HepG2 (cell line): ENCODE measurements at regions not wholly inside any gene's neighbourhood (a gene's known extent, or its start where the extent isn't known, plus 50 kb on each side); places are given as distances from the start of the nearest gene placed in this dataset.

Source experiments
- ATAC-seq: fragments of 200-7000 bp; cut with Tn5 transposase; 3 replicates; pipeline ENCODE4 v1.9.1; 2020; ENCODE audit warnings: mild to moderate bottlenecking, moderate library complexity
- BruUV-seq: library from RNA; stranded (reverse); fragments of 400-500 nt; replicated peaks from 2 replicates; lab custom pipeline; 2021; lab: Mats Ljungman, UMichigan
- CTCF ChIA-PET: fragments of 300-600 bp; formaldehyde crosslinking; extraction: SDS; loops from one replicate; lab custom pipeline; 2021; ENCODE audit warnings: low total read pairs, inconsistent platforms, low intra/inter-chr PET ratio; lab: Yijun Ruan, JAX
- POLR2A ChIA-PET: fragments of 350-600 bp; sonication (Branson Sonifier 250); formaldehyde crosslinking; loops from one replicate; lab custom pipeline; 2020; ENCODE audit warnings: antibody characterized with exemption, inconsistent platforms; lab: Yijun Ruan, JAX
- DNase-seq: peaks from one replicate; pipeline ENCODE4 v3.0.0-alpha.2; 2015; ENCODE audit warnings: low spot score
- FAIRE-seq: peaks from 3 replicates; lab custom pipeline; 2011; peaks lifted over from hg19 to GRCh38; lab: Jason Lieb, UNC
- H2AFZ ChIP-seq: one replicate; pipeline ENCODE4 v1.6.1; 2011; ENCODE audit warnings: low read length, inconsistent platforms
- H3K27ac ChIP-seq: fragments of 300-600 bp; 3 replicates; pipeline ENCODE4 v1.8.0; 2011; ENCODE audit warnings: mixed run types, mild to moderate bottlenecking, mixed read lengths, low read length, inconsistent platforms; ENCODE audit not compliant: insufficient read depth; ENCODE audit errors: extremely low read length
- H3K27me3 ChIP-seq, 2 experiments: fragments of 200-600 bp in 1 of 2; 2 replicates in 1 of 2; 3 replicates in 1 of 2; pipeline versions ENCODE4 v1.6.0 to v1.8.0; 2011; ENCODE audit warnings: low read length in 2 of 2, mild to moderate bottlenecking in 2 of 2, moderate library complexity in 2 of 2, inconsistent platforms in 1 of 2; ENCODE audit not compliant: insufficient read depth in 2 of 2, control insufficient read depth in 1 of 2
- H3K36me3 ChIP-seq, 2 experiments: fragments of 200-600 bp in 1 of 2; replicated peaks in 1 of 2; 2 replicates in 1 of 2; 3 replicates in 1 of 2; pipeline versions ENCODE4 v1.5.1 to v1.8.0; 2011; ENCODE audit warnings: low read length in 2 of 2, inconsistent platforms in 1 of 2; ENCODE audit not compliant: insufficient read depth in 2 of 2, control insufficient read depth in 1 of 2
- H3K4me1 ChIP-seq: 2 replicates; pipeline ENCODE4 v1.5.1; 2012; ENCODE audit warnings: low read length, inconsistent platforms; ENCODE audit not compliant: insufficient read depth
- H3K4me2 ChIP-seq: 2 replicates; pipeline ENCODE4 v1.6.0; 2011; ENCODE audit warnings: low read depth, low read length, inconsistent platforms
- H3K4me3 ChIP-seq, 3 experiments: fragments of 200-600 bp in 1 of 3; sonication (generic), shearing (Covaris generic) in 1 of 3; replicated peaks in 1 of 3; 2 replicates each; pipeline ENCODE4 v1.5.1; 2011 to 2016; ENCODE audit warnings: low read length in 3 of 3, inconsistent platforms in 2 of 3, low read depth in 2 of 3, mild to moderate bottlenecking in 2 of 3, control low read depth in 1 of 3, mixed read lengths in 1 of 3; ENCODE audit not compliant: insufficient read depth in 1 of 3
- H3K79me2 ChIP-seq: one replicate; pipeline ENCODE4 v1.6.1; 2011; ENCODE audit warnings: low read length, inconsistent platforms; ENCODE audit not compliant: insufficient read depth
- H3K9ac ChIP-seq: 2 replicates; pipeline ENCODE4 v1.6.0; 2011; ENCODE audit warnings: mild to moderate bottlenecking, low read depth, low read length, inconsistent platforms; ENCODE audit not compliant: insufficient read depth
- H3K9me3 ChIP-seq: 2 replicates; pipeline ENCODE4 v1.5.1; 2012; ENCODE audit warnings: mild to moderate bottlenecking, low read length
- H4K20me1 ChIP-seq: 2 replicates; pipeline ENCODE4 v1.6.0; 2011; ENCODE audit warnings: inconsistent platforms, mild to moderate bottlenecking, low read length, moderate library complexity; ENCODE audit not compliant: insufficient read depth
- ARID5B ChIP-seq: IDR thresholded peaks from 2 replicates; pipeline ENCODE4 v1.4.0; 2020; ENCODE audit warnings: mild to moderate bottlenecking, missing genetic modification reagents
- FOXC1 ChIP-seq: sonication (generic); formaldehyde crosslinking; IDR thresholded peaks from 2 replicates; pipeline ENCODE4 v1.8.0; 2022; ENCODE audit warnings: mild to moderate bottlenecking, missing genetic modification reagents, borderline replicate concordance
- HOMEZ ChIP-seq: IDR thresholded peaks from 2 replicates; pipeline ENCODE4 v1.6.1; 2016; ENCODE audit warnings: low read depth
- RNF2 ChIP-seq: fragments of 450-650 bp; conservative IDR thresholded peaks from 2 replicates; pipeline ENCODE4 v1.6.1; 2016; ENCODE audit warnings: low read depth
- RXRA ChIP-seq: sonication (generic); formaldehyde crosslinking; IDR thresholded peaks from 2 replicates; pipeline ENCODE4 v1.5.1; 2020; ENCODE audit warnings: missing genetic modification reagents
- SNAI1 ChIP-seq: sonication (generic); formaldehyde crosslinking; IDR thresholded peaks from 2 replicates; pipeline ENCODE4 v1.5.0; 2020; ENCODE audit warnings: mild to moderate bottlenecking, missing genetic modification reagents, borderline replicate concordance
- TSC22D2 ChIP-seq: sonication (generic); formaldehyde crosslinking; IDR thresholded peaks from 2 replicates; pipeline ENCODE4 v1.5.1; 2020; ENCODE audit warnings: missing genetic modification reagents, mild to moderate bottlenecking, borderline replicate concordance
- ZBTB20 ChIP-seq: sonication (generic); formaldehyde crosslinking; IDR thresholded peaks from 2 replicates; pipeline ENCODE4 v1.8.1; 2023; ENCODE audit warnings: missing genetic modification reagents, low read depth, mild to moderate bottlenecking, borderline replicate concordance
- ZFP90 ChIP-seq: sonication (generic); formaldehyde crosslinking; IDR thresholded peaks from 2 replicates; pipeline ENCODE4 v1.8.0; 2022; ENCODE audit warnings: missing genetic modification reagents, mild to moderate bottlenecking, inconsistent platforms, borderline replicate concordance
- ZNF235 ChIP-seq: sonication (generic); formaldehyde crosslinking; IDR thresholded peaks from 2 replicates; pipeline ENCODE4 v1.8.1; 2023; ENCODE audit warnings: mild to moderate bottlenecking, missing genetic modification reagents, borderline replicate concordance
- ZSCAN12 ChIP-seq: sonication (generic); formaldehyde crosslinking; IDR thresholded peaks from 2 replicates; pipeline ENCODE4 v1.9.0; 2021; ENCODE audit warnings: mild to moderate bottlenecking, missing genetic modification reagents
- WGBS: methylation state at CpG from one replicate; pipeline ENCODE4 v1.1.6; 2017; ENCODE audit warnings: low lambda C conversion rate; 5-methylcytosine and 5-hydroxymethylcytosine counted together
- in situ Hi-C: cut with HindIII; loops from 2 replicates; pipeline ENCODE4 v1.10.0; 2017; ENCODE audit warnings: low pct_unique_long_range_greater_than_20kb; ENCODE audit not compliant: extremely low pct_ligation_motif_present
- intact Hi-C: fragments of 100-400 bp; cut with micrococcal nuclease; formaldehyde crosslinking; loops from one replicate; pipeline ENCODE4 v1.10.0; 2022; ENCODE audit not compliant: unreplicated experiment

- CTCF ChIA-PET, result no interaction called here
Measured at GRCh38 chr5:15238006-15238405, 262.0 kb upstream of the FBXL7 start.

GRCh38 chr5:15236911-15237508 is 263.0 kb upstream of the FBXL7 start:
- H3K4me1 ChIP-seq, result no peaks in the 10 kb centered on the region
- no peaks in the 10 kb centered on the region for H3K79me2 ChIP-seq
- ATAC-seq (no peak), FAIRE-seq (no peak), DNase-seq (no peak)
- H3K9me3 ChIP-seq, result peaks cover 39% of the 10 kb centered on the region
- intact Hi-C loops, result no loop called here
- H3K4me3 ChIP-seq, result no peak overlapping the region
- no peak overlapping the region for H3K4me2 ChIP-seq
- in situ Hi-C loops, result no loop called here
- 33% methylated on average over 4 of the region's 4 CpGs for WGBS
- no peaks in the 10 kb centered on the region for H3K27me3 ChIP-seq
- POLR2A ChIA-PET, result no interaction called here
- no TSS peak for BruUV-seq
- no peaks in the 10 kb centered on the region for H4K20me1 ChIP-seq
- H3K9ac ChIP-seq, result no peak overlapping the region
- H3K27ac ChIP-seq, result no peak overlapping the region
- H3K36me3 ChIP-seq, result no peaks in the 10 kb centered on the region
- no peak overlapping the region for H2AFZ ChIP-seq
- CTCF ChIA-PET, result no interaction called here
- no peak for TF ChIP-seq ZNF235 (CRISPR knock-in tag)
- TF ChIP-seq ARID5B (CRISPR knock-in tag), result no peak

More at GRCh38 chr5:15238006-15238405, 262.0 kb upstream of the FBXL7 start:
- Histone ChIP-seq H3K36me3 (no peaks in the 10 kb centered on the region), H3K4me1 (no peaks in the 10 kb centered on the region), H3K4me3 (no peak overlapping the region), H3K9me3 (peaks cover 39% of the 10 kb centered on the region), H2AFZ (no peak overlapping the region), H3K27me3 (no peaks in the 10 kb centered on the region), H3K79me2 (no peaks in the 10 kb centered on the region), H3K4me2 (no peak overlapping the region), H3K27ac (no peak overlapping the region), H3K9ac (no peak overlapping the region), H4K20me1 (no peaks in the 10 kb centered on the region)
- in situ Hi-C loops, result no loop called here
- intact Hi-C loops, result no loop called here
- POLR2A ChIA-PET, result no interaction called here
- ATAC-seq (no peak), DNase-seq (no peak), FAIRE-seq (no peak)
- no TSS peak for BruUV-seq
- WGBS, result 18% methylated on average over 2 of the region's 2 CpGs
- no peak for TF ChIP-seq ZBTB20 (CRISPR knock-in tag)
- TF ChIP-seq ZFP90 (CRISPR knock-in tag), result no peak
- no peak for TF ChIP-seq RXRA (CRISPR knock-in tag)
- no peak for TF ChIP-seq SNAI1 (CRISPR knock-in tag)
- no peak for TF ChIP-seq FOXC1 (CRISPR knock-in tag)
- TF ChIP-seq ZSCAN12 (CRISPR knock-in tag), result no peak
- TF ChIP-seq HOMEZ (CRISPR knock-in tag), result no peak
- no peak for TF ChIP-seq RNF2
- TF ChIP-seq TSC22D2 (CRISPR knock-in tag), result no peak
